ENCODE measurements at regions not wholly inside any gene's neighbourhood (a gene's known extent, or its start where the extent isn't known, plus 50 kb on each side); places are given as distances from the start of the nearest gene placed in this dataset.

DNA sequence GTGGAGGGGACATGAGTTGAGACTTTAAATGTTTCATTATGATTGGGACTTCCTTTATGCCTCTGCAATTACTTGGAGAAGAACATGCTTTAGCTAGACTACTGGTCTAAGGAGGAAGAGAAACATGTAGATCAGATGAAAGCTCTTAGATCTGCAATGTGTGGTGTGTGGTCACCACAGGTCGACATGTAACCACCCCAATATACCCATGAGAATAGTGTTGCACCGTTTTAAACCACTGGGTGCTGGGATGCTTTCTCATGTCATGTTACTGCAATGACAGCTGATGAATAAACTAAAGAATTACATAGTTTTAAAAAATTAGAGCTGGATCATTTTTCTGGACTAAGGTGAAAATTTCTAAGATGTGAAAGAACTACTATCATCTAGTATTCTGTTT, 1039.7 kb downstream of the RAPGEF2 start:
- TF ChIP-seq, protein P1, sequence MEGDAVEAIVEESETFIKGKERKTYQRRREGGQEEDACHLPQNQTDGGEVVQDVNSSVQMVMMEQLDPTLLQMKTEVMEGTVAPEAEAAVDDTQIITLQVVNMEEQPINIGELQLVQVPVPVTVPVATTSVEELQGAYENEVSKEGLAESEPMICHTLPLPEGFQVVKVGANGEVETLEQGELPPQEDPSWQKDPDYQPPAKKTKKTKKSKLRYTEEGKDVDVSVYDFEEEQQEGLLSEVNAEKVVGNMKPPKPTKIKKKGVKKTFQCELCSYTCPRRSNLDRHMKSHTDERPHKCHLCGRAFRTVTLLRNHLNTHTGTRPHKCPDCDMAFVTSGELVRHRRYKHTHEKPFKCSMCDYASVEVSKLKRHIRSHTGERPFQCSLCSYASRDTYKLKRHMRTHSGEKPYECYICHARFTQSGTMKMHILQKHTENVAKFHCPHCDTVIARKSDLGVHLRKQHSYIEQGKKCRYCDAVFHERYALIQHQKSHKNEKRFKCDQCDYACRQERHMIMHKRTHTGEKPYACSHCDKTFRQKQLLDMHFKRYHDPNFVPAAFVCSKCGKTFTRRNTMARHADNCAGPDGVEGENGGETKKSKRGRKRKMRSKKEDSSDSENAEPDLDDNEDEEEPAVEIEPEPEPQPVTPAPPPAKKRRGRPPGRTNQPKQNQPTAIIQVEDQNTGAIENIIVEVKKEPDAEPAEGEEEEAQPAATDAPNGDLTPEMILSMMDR (IDR thresholded peaks at IDR 0.05; ENCODE audit: extremely low read depth, low read depth, low read length): no peak
- no peaks in the 10 kb centered on the region for H3K4me1 ChIP-seq (ENCODE audit: insufficient read depth, low read length)

GRCh38 chr4:160143574-160143973, 1040.7 kb downstream of the RAPGEF2 start:
- Histone ChIP-seq H3K4me3 (ENCODE audit: insufficient read depth, low read length) (no peak overlapping the region), H3K4me2 (ENCODE audit: insufficient read depth, low read length) (no peak overlapping the region), H3K36me3 (ENCODE audit: insufficient read depth, low read length) (no peaks in the 10 kb centered on the region), H3K27ac (ENCODE audit: low read depth, low read length) (no peak overlapping the region), H3K9me3 (ENCODE audit: low read depth, low read length) (no peaks in the 10 kb centered on the region), H3K27me3 (ENCODE audit: insufficient read depth, low read length) (no peaks in the 10 kb centered on the region), H4K20me1 (ENCODE audit: insufficient read depth, low read length) (no peaks in the 10 kb centered on the region), H3K79me2 (ENCODE audit: insufficient read depth, low read length) (no peaks in the 10 kb centered on the region), H2AFZ (ENCODE audit: low read length) (no peak overlapping the region), H3K4me1 (ENCODE audit: insufficient read depth, low read length) (no peaks in the 10 kb centered on the region)
- TF ChIP-seq, protein P1 (IDR thresholded peaks at IDR 0.05; ENCODE audit: extremely low read depth, low read depth, low read length): no peak
- no peak for DNase-seq (ENCODE audit: insufficient read length, low spot score, missing footprints)

More for the DNA sequence above, 1039.7 kb downstream of the RAPGEF2 start:
- no peaks in the 10 kb centered on the region for H3K36me3 ChIP-seq (ENCODE audit: insufficient read depth, low read length)
- no peaks in the 10 kb centered on the region for H3K9me3 ChIP-seq (ENCODE audit: low read depth, low read length)
- H3K4me3 ChIP-seq (ENCODE audit: insufficient read depth, low read length): no peak overlapping the region
- no peaks in the 10 kb centered on the region for H3K27me3 ChIP-seq (ENCODE audit: insufficient read depth, low read length)
- H3K79me2 ChIP-seq (ENCODE audit: insufficient read depth, low read length): no peaks in the 10 kb centered on the region
- H3K4me2 ChIP-seq (ENCODE audit: insufficient read depth, low read length): no peak overlapping the region
- H2AFZ ChIP-seq (ENCODE audit: low read length): no peak overlapping the region
- no peak for DNase-seq (ENCODE audit: insufficient read length, low spot score, missing footprints)
- H3K27ac ChIP-seq (ENCODE audit: low read depth, low read length): no peak overlapping the region
- H4K20me1 ChIP-seq (ENCODE audit: insufficient read depth, low read length): no peaks in the 10 kb centered on the region

- Histone ChIP-seq H3K36me3 (ENCODE audit: insufficient read depth, low read length) (no peaks in the 10 kb centered on the region), H3K27me3 (ENCODE audit: insufficient read depth, low read length) (no peaks in the 10 kb centered on the region), H3K27ac (ENCODE audit: low read depth, low read length) (no peak overlapping the region), H3K9me3 (ENCODE audit: low read depth, low read length) (no peaks in the 10 kb centered on the region), H3K4me1 (ENCODE audit: insufficient read depth, low read length) (no peaks in the 10 kb centered on the region), H2AFZ (ENCODE audit: low read length) (no peak overlapping the region), H3K4me2 (ENCODE audit: insufficient read depth, low read length) (no peak overlapping the region), H3K4me3 (ENCODE audit: insufficient read depth, low read length) (no peak overlapping the region), H4K20me1 (ENCODE audit: insufficient read depth, low read length) (no peaks in the 10 kb centered on the region), H3K79me2 (ENCODE audit: insufficient read depth, low read length) (no peaks in the 10 kb centered on the region)
- TF ChIP-seq, protein P1 (IDR thresholded peaks at IDR 0.05; ENCODE audit: extremely low read depth, low read depth, low read length): no peak
- DNase-seq (ENCODE audit: insufficient read length, low spot score, missing footprints): no peak
Measured at GRCh38 chr4:160159457-160159856, 1056.6 kb downstream of the RAPGEF2 start.

GRCh38 chr4:160161026-160161425, 1058.1 kb downstream of the RAPGEF2 start:
- TF ChIP-seq, protein P1 (IDR thresholded peaks at IDR 0.05; ENCODE audit: extremely low read depth, low read depth, low read length): no peak
- H3K9me3 ChIP-seq (ENCODE audit: low read depth, low read length): no peaks in the 10 kb centered on the region
- H3K4me1 ChIP-seq (ENCODE audit: insufficient read depth, low read length): no peaks in the 10 kb centered on the region
- no peaks in the 10 kb centered on the region for H3K79me2 ChIP-seq (ENCODE audit: insufficient read depth, low read length)
- no peaks in the 10 kb centered on the region for H3K36me3 ChIP-seq (ENCODE audit: insufficient read depth, low read length)
- H4K20me1 ChIP-seq (ENCODE audit: insufficient read depth, low read length): no peaks in the 10 kb centered on the region
- no peaks in the 10 kb centered on the region for H3K27me3 ChIP-seq (ENCODE audit: insufficient read depth, low read length)
- H3K4me3 ChIP-seq (ENCODE audit: insufficient read depth, low read length): no peak overlapping the region
- H3K27ac ChIP-seq (ENCODE audit: low read depth, low read length): no peak overlapping the region
- DNase-seq (ENCODE audit: insufficient read length, low spot score, missing footprints): no peak
- H2AFZ ChIP-seq (ENCODE audit: low read length): no peak overlapping the region
- H3K4me2 ChIP-seq (ENCODE audit: insufficient read depth, low read length): no peak overlapping the region
